HG02610 (cell line): ENCODE measurements at regions not wholly inside any gene's neighbourhood (a gene's known extent, or its start where the extent isn't known, plus 50 kb on each side); places are given as distances from the start of the nearest gene placed in this dataset.
"Not testable (repeated sequence)": the region's sequence is repeated elsewhere in the genome, so short reads cannot be mapped to it uniquely, and the experiment has no call there.

Source experiments
- ATAC-seq: cut with Tn5 transposase; IDR thresholded peaks from one replicate; pipeline ENCODE4 v1.9.1; 2021; ENCODE audit warnings: mild to moderate bottlenecking, moderate library complexity; ENCODE audit not compliant: unreplicated experiment

- no peak for ATAC-seq
These were observed 504.1 kb downstream of the RPL10L start for GRCh38 chr14:46147452-46147851.

GRCh38 chr14:46147024-46147423, 504.6 kb downstream of the RPL10L start:
- no peak for ATAC-seq

GRCh38 chr14:46140445-46140844, 511.1 kb downstream of the RPL10L start:
- ATAC-seq: no peak

- ATAC-seq: no peak
These were observed 511.9 kb downstream of the RPL10L start for GRCh38 chr14:46139649-46140048.

GRCh38 chr14:46137786-46138185, 513.8 kb downstream of the RPL10L start:
- ATAC-seq: no peak

- ATAC-seq: no peak
These were observed 515.1 kb downstream of the RPL10L start for GRCh38 chr14:46136456-46136855.

GRCh38 chr14:46108228-46108627, 543.4 kb downstream of the RPL10L start:
- ATAC-seq: no peak

GRCh38 chr14:46100901-46101300, 550.7 kb downstream of the RPL10L start:
- not testable (repeated sequence) for ATAC-seq

- no peak for ATAC-seq
These were observed 559.8 kb downstream of the RPL10L start for GRCh38 chr14:46091819-46092218.

GRCh38 chr14:46087604-46088003, 564.0 kb downstream of the RPL10L start:
- no peak for ATAC-seq

GRCh38 chr14:46074061-46074460, 577.5 kb downstream of the RPL10L start:
- ATAC-seq: no peak

- ATAC-seq: no peak
These were observed 587.7 kb downstream of the RPL10L start for GRCh38 chr14:46063872-46064271.

- no peak for ATAC-seq
These were observed 592.5 kb downstream of the RPL10L start for GRCh38 chr14:46058964-46059563.

GRCh38 chr14:46057799-46058198, 593.8 kb downstream of the RPL10L start:
- ATAC-seq: no peak

- ATAC-seq: no peak
These were observed 597.1 kb downstream of the RPL10L start for GRCh38 chr14:46054526-46054925.

- ATAC-seq: no peak
These were observed 598.4 kb downstream of the RPL10L start for GRCh38 chr14:46053221-46053620.

GRCh38 chr14:46051796-46052195, 599.8 kb downstream of the RPL10L start:
- ATAC-seq: no peak

GRCh38 chr14:46048127-46048526, 603.5 kb downstream of the RPL10L start:
- ATAC-seq: no peak

GRCh38 chr14:46036099-46036498, 615.5 kb downstream of the RPL10L start:
- no peak for ATAC-seq

- ATAC-seq: no peak
These were observed 617.3 kb downstream of the RPL10L start for GRCh38 chr14:46034305-46034704.

- ATAC-seq: no peak
These were observed 632.6 kb downstream of the RPL10L start for GRCh38 chr14:46018846-46019420.

- no peak for ATAC-seq
These were observed 643.2 kb downstream of the RPL10L start for GRCh38 chr14:46008348-46008747.

- ATAC-seq: no peak
These were observed 653.0 kb downstream of the RPL10L start for GRCh38 chr14:45998554-45998953.
